ENCODE measurements at regions not wholly inside any gene's neighbourhood (a gene's known extent, or its start where the extent isn't known, plus 50 kb on each side); places are given as distances from the start of the nearest gene placed in this dataset.

DNA sequence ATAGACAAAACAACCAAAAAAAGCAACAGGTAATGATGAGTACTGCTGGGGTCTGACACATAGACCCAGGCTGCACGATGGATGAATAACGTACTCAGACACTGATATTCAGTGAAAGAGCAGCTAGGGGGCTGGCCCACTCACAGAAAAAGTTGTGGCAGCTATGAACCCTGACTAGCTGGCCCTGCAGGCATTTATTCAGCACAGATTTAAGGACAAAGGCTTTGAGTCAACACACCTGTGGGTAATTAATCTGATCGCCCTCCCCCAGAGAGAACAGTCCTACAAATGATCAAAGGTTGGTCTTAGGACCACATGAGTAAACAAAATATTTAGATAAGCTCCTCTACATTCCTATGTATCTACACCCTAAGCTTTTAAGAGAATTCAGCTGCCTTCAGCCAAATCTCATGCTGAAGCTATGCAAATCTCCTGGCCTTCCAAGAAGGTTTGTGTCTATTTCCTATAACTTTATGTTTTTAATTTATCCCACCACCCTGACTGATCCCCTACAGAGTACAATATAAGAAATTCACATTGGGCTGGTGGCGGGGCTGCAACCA, 81.7 kb upstream of the NXT1 start:
- Histone ChIP-seq H3K4me3 (ENCODE audit: severe bottlenecking) (no peak overlapping the region), H3K4me1 (ENCODE audit: insufficient read depth, poor library complexity, severe bottlenecking) (no peaks in the 10 kb centered on the region), H3K36me3 (ENCODE audit: low read depth) (no peaks in the 10 kb centered on the region), H3K27ac (ENCODE audit: poor library complexity, severe bottlenecking) (no peak overlapping the region), H3K27me3 (ENCODE audit: insufficient read depth, poor library complexity, severe bottlenecking) (no peaks in the 10 kb centered on the region), H3K9me3 (ENCODE audit: severe bottlenecking) (no peaks in the 10 kb centered on the region)
- TF ChIP-seq, protein P1, sequence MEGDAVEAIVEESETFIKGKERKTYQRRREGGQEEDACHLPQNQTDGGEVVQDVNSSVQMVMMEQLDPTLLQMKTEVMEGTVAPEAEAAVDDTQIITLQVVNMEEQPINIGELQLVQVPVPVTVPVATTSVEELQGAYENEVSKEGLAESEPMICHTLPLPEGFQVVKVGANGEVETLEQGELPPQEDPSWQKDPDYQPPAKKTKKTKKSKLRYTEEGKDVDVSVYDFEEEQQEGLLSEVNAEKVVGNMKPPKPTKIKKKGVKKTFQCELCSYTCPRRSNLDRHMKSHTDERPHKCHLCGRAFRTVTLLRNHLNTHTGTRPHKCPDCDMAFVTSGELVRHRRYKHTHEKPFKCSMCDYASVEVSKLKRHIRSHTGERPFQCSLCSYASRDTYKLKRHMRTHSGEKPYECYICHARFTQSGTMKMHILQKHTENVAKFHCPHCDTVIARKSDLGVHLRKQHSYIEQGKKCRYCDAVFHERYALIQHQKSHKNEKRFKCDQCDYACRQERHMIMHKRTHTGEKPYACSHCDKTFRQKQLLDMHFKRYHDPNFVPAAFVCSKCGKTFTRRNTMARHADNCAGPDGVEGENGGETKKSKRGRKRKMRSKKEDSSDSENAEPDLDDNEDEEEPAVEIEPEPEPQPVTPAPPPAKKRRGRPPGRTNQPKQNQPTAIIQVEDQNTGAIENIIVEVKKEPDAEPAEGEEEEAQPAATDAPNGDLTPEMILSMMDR (IDR thresholded peaks at IDR 0.05; ENCODE audit: poor library complexity, severe bottlenecking): no peak
- DNase-seq (ENCODE audit: low spot score) (no peak), ATAC-seq (ENCODE audit: low read depth) (no peak)

DNA sequence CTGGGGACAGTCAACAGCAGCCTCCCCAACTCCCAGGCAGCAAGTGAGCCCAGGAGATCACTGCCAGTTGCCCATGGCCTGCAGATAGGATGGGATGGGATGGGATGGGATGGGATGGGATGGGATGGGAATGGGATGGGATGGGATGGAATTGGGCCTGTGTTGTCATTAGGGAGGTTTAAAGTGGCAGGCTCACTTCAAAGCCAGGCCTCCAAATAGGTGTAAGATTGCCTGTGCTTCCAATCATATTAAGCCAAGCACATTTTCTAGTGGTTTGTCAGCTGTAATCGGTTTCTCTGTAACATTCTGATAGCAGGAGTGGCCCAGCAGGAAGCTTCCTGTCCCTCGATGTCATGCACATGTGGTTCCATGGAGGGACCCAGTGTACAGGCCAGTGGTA, 82.7 kb upstream of the NXT1 start:
- Histone ChIP-seq H3K36me3 (ENCODE audit: low read depth) (no peaks in the 10 kb centered on the region), H3K27me3 (ENCODE audit: insufficient read depth, poor library complexity, severe bottlenecking) (no peaks in the 10 kb centered on the region), H3K4me3 (ENCODE audit: severe bottlenecking) (no peak overlapping the region), H3K4me1 (ENCODE audit: insufficient read depth, poor library complexity, severe bottlenecking) (no peaks in the 10 kb centered on the region), H3K9me3 (ENCODE audit: severe bottlenecking) (peaks cover 4% of the 10 kb centered on the region), H3K27ac (ENCODE audit: poor library complexity, severe bottlenecking) (peak overlapping the region; percentile 21)
- DNase-seq (ENCODE audit: low spot score): no peak
- ATAC-seq (ENCODE audit: low read depth): no peak
- TF ChIP-seq, protein P1 (IDR thresholded peaks at IDR 0.05; ENCODE audit: poor library complexity, severe bottlenecking): no peak

GRCh38 chr20:23266530-23267398, 83.8 kb upstream of the NXT1 start:
- no peak overlapping the region for H3K4me3 ChIP-seq (ENCODE audit: severe bottlenecking)
- no peaks in the 10 kb centered on the region for H3K36me3 ChIP-seq (ENCODE audit: low read depth)
- H3K27me3 ChIP-seq (ENCODE audit: insufficient read depth, poor library complexity, severe bottlenecking): no peaks in the 10 kb centered on the region
- peak overlapping the region; percentile 21 for H3K27ac ChIP-seq (ENCODE audit: poor library complexity, severe bottlenecking)
- TF ChIP-seq, protein P1 (IDR thresholded peaks at IDR 0.05; ENCODE audit: poor library complexity, severe bottlenecking): no peak
- no peaks in the 10 kb centered on the region for H3K4me1 ChIP-seq (ENCODE audit: insufficient read depth, poor library complexity, severe bottlenecking)
- peak; percentile 56; the same call in 2 of the 3 replicates for ATAC-seq (ENCODE audit: low read depth)
- DNase-seq (ENCODE audit: low spot score): peak; percentile 25
- H3K9me3 ChIP-seq (ENCODE audit: severe bottlenecking): peaks cover 4% of the 10 kb centered on the region

DNA sequence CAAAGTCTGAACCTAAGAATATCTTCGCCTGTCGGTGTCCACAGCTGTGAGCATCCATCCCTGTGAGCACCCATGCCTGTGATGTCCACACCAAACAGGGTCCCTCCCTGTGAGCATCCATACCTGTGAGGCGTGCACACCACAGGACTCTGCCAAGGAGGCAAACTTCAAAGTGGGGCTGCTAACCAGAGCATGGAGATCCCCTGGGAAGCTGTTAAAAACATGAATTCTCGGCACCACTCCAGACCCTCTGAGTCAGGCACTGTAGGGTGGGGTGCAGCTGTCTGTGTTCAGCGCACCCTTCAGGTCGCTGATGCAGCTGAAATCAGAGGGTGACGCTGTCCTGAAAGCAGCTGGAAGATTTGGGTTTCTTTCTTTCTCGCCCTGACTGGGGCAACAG, 85.4 kb upstream of the NXT1 start:
- peaks cover 4% of the 10 kb centered on the region for H3K9me3 ChIP-seq (ENCODE audit: severe bottlenecking)
- ATAC-seq (ENCODE audit: low read depth) (no peak), DNase-seq (ENCODE audit: low spot score) (no peak)
- no peaks in the 10 kb centered on the region for H3K36me3 ChIP-seq (ENCODE audit: low read depth)
- H3K4me3 ChIP-seq (ENCODE audit: severe bottlenecking): no peak overlapping the region
- H3K27me3 ChIP-seq (ENCODE audit: insufficient read depth, poor library complexity, severe bottlenecking): no peaks in the 10 kb centered on the region
- no peaks in the 10 kb centered on the region for H3K4me1 ChIP-seq (ENCODE audit: insufficient read depth, poor library complexity, severe bottlenecking)
- H3K27ac ChIP-seq (ENCODE audit: poor library complexity, severe bottlenecking): no peak overlapping the region
- TF ChIP-seq, protein P1 (IDR thresholded peaks at IDR 0.05; ENCODE audit: poor library complexity, severe bottlenecking): no peak

DNA sequence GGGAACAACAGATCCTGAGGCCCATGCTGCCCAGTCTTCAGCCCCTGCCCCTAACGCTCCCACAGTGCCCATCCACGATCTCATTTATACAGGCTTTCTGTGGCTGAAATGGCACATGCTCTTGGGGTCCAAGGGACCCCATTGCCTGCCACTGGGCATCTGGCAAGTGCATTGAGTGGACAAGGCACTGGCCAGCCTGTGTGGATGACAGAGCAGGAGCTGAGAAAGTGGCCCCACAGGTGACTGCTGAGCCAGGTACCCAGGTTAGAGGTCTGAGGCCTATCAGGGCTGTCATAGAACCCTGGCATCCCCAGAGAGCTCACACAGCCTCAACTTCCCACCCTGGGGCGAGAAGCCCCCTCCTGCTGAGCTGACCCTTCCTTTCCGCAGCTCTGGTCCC, 86.0 kb upstream of the NXT1 start:
- H3K4me3 ChIP-seq (ENCODE audit: severe bottlenecking): no peak overlapping the region
- peaks cover 4% of the 10 kb centered on the region for H3K9me3 ChIP-seq (ENCODE audit: severe bottlenecking)
- no peaks in the 10 kb centered on the region for H3K4me1 ChIP-seq (ENCODE audit: insufficient read depth, poor library complexity, severe bottlenecking)
- TF ChIP-seq, protein P1 (IDR thresholded peaks at IDR 0.05; ENCODE audit: poor library complexity, severe bottlenecking): no peak
- H3K36me3 ChIP-seq (ENCODE audit: low read depth): no peaks in the 10 kb centered on the region
- H3K27me3 ChIP-seq (ENCODE audit: insufficient read depth, poor library complexity, severe bottlenecking): no peaks in the 10 kb centered on the region
- DNase-seq (ENCODE audit: low spot score) (no peak), ATAC-seq (ENCODE audit: low read depth) (no peak)
- no peak overlapping the region for H3K27ac ChIP-seq (ENCODE audit: poor library complexity, severe bottlenecking)

Measured in RWPE2 (cell line).